Right lobe of liver (tissue), 4 donors: ENCODE measurements at regions not wholly inside any gene's neighbourhood (a gene's known extent, or its start where the extent isn't known, plus 50 kb on each side); places are given as distances from the start of the nearest gene placed in this dataset.

Experiments used
- POLR2A ChIP-seq: fragments of 450-650 bp; IDR thresholded peaks from one replicate; pipeline ENCODE4 v1.6.1; 2017; ENCODE audit warnings: antibody characterized with exemption, mild to moderate bottlenecking
- TF ChIP-seq, protein P1 (sequence below), 4 donors: fragments of 200-600 bp in 3 of 4; fragments of 450-650 bp in 1 of 4; IDR thresholded peaks; one replicate each; pipeline versions ENCODE4 v1.5.1 to v1.8.0; 2016 to 2022; ENCODE audit warnings: antibody characterized with exemption in 4 of 4, mild to moderate bottlenecking in 2 of 4
- donor health status: DM: no; HTN: no; CAD: no.
- donor health status: DM: no; HTN: no; CAD: no.
- donor health status: DM: no; HTN: yes; CAD: no.

- TF ChIP-seq, protein P1, sequence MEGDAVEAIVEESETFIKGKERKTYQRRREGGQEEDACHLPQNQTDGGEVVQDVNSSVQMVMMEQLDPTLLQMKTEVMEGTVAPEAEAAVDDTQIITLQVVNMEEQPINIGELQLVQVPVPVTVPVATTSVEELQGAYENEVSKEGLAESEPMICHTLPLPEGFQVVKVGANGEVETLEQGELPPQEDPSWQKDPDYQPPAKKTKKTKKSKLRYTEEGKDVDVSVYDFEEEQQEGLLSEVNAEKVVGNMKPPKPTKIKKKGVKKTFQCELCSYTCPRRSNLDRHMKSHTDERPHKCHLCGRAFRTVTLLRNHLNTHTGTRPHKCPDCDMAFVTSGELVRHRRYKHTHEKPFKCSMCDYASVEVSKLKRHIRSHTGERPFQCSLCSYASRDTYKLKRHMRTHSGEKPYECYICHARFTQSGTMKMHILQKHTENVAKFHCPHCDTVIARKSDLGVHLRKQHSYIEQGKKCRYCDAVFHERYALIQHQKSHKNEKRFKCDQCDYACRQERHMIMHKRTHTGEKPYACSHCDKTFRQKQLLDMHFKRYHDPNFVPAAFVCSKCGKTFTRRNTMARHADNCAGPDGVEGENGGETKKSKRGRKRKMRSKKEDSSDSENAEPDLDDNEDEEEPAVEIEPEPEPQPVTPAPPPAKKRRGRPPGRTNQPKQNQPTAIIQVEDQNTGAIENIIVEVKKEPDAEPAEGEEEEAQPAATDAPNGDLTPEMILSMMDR (IDR thresholded peaks at IDR 0.05), result no peak
- no peak for TF ChIP-seq POLR2A
These were observed 125.3 kb downstream of the ZFP36L2 start for GRCh38 chr2:43100883-43101662.
